Loucy (cell line): ENCODE measurements at regions not wholly inside any gene's neighbourhood (a gene's known extent, or its start where the extent isn't known, plus 50 kb on each side); places are given as distances from the start of the nearest gene placed in this dataset.

Source experiments
- H2AFZ ChIP-seq: fragments of 200-600 bp; sonication (generic); 2 replicates; pipeline ENCODE4 v1.6.0; 2016; ENCODE audit warnings: antibody characterized with exemption, mild to moderate bottlenecking, low read length, moderate library complexity
- H3F3A ChIP-seq: fragments of 200-600 bp; 2 replicates; pipeline ENCODE4 v1.6.0; 2016; ENCODE audit warnings: antibody characterized with exemption, low read depth, mild to moderate bottlenecking
- H3K27me3 ChIP-seq: fragments of 200-600 bp; sonication (generic); 2 replicates; pipeline ENCODE4 v1.6.1; 2014; ENCODE audit warnings: low read length, mild to moderate bottlenecking; ENCODE audit not compliant: insufficient read depth, poor library complexity, severe bottlenecking
- H3K36me3 ChIP-seq: fragments of 200-600 bp; sonication (generic); 2 replicates; pipeline ENCODE4 v1.6.1; 2016; ENCODE audit warnings: low read length; ENCODE audit not compliant: insufficient read depth
- H3K4me1 ChIP-seq: fragments of 200-600 bp; sonication (generic); 2 replicates; pipeline ENCODE4 v1.5.1; 2014; ENCODE audit warnings: low read length, mild to moderate bottlenecking; ENCODE audit not compliant: insufficient read depth, poor library complexity, severe bottlenecking
- H3K4me2 ChIP-seq: fragments of 200-600 bp; sonication (generic); 2 replicates; pipeline ENCODE4 v1.6.0; 2014; ENCODE audit warnings: antibody characterized with exemption, low read length, low read depth, mild to moderate bottlenecking; ENCODE audit not compliant: poor library complexity, severe bottlenecking
- H3K4me3 ChIP-seq: fragments of 200-600 bp; sonication (generic); 2 replicates; pipeline ENCODE4 v1.5.1; 2014; ENCODE audit warnings: low read length, mild to moderate bottlenecking, mixed read lengths; ENCODE audit not compliant: poor library complexity, severe bottlenecking
- H3K79me2 ChIP-seq: fragments of 200-600 bp; sonication (generic); 2 replicates; pipeline ENCODE4 v1.6.1; 2014; ENCODE audit warnings: low read length; ENCODE audit not compliant: insufficient read depth
- H3K9ac ChIP-seq: fragments of 200-600 bp; sonication (generic); 2 replicates; pipeline ENCODE4 v1.6.0; 2014; ENCODE audit warnings: mild to moderate bottlenecking, low read depth, low read length, moderate library complexity; ENCODE audit not compliant: poor library complexity, severe bottlenecking
- H3K9me2 ChIP-seq: fragments of 200-600 bp; sonication (generic); replicated peaks from 2 replicates; pipeline ENCODE4 v1.6.1; 2016; ENCODE audit warnings: low read depth, low read length, mixed read lengths
- H3K9me3 ChIP-seq: fragments of 200-600 bp; sonication (generic); 2 replicates; pipeline ENCODE4 v1.6.1; 2014; ENCODE audit warnings: mild to moderate bottlenecking, antibody characterized with exemption, low read length, low read depth; ENCODE audit not compliant: insufficient read depth
- H4K20me1 ChIP-seq: fragments of 200-600 bp; sonication (generic); 2 replicates; pipeline ENCODE4 v1.6.0; 2014; ENCODE audit warnings: antibody characterized with exemption, low read length, mild to moderate bottlenecking; ENCODE audit not compliant: insufficient read depth, poor library complexity, severe bottlenecking
- EZH2phosphoT487 ChIP-seq: fragments of 200-600 bp; IDR thresholded peaks from 2 replicates; pipeline ENCODE4 v1.6.1; 2018; ENCODE audit warnings: antibody characterized with exemption, mild to moderate bottlenecking, moderate library complexity, borderline replicate concordance
- TF ChIP-seq, protein P1 (sequence below): fragments of 200-600 bp; sonication (generic); conservative IDR thresholded peaks from 2 replicates; pipeline ENCODE4 v1.5.1; 2014; ENCODE audit warnings: mild to moderate bottlenecking, antibody characterized with exemption, low read length

- no peaks in the 10 kb centered on the region for H3K36me3 ChIP-seq
- no peaks in the 10 kb centered on the region for H3K4me1 ChIP-seq
- H3F3A ChIP-seq: no peaks in the 10 kb centered on the region
- no peak overlapping the region for H2AFZ ChIP-seq
- no peak for TF ChIP-seq EZH2phosphoT487
- TF ChIP-seq, protein P1, sequence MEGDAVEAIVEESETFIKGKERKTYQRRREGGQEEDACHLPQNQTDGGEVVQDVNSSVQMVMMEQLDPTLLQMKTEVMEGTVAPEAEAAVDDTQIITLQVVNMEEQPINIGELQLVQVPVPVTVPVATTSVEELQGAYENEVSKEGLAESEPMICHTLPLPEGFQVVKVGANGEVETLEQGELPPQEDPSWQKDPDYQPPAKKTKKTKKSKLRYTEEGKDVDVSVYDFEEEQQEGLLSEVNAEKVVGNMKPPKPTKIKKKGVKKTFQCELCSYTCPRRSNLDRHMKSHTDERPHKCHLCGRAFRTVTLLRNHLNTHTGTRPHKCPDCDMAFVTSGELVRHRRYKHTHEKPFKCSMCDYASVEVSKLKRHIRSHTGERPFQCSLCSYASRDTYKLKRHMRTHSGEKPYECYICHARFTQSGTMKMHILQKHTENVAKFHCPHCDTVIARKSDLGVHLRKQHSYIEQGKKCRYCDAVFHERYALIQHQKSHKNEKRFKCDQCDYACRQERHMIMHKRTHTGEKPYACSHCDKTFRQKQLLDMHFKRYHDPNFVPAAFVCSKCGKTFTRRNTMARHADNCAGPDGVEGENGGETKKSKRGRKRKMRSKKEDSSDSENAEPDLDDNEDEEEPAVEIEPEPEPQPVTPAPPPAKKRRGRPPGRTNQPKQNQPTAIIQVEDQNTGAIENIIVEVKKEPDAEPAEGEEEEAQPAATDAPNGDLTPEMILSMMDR: no peak
- no peaks in the 10 kb centered on the region for H4K20me1 ChIP-seq
- no peaks in the 10 kb centered on the region for H3K9me3 ChIP-seq
- no peaks in the 10 kb centered on the region for H3K79me2 ChIP-seq
- no peaks in the 10 kb centered on the region for H3K27me3 ChIP-seq
- no peaks in the 10 kb centered on the region for H3K9me2 ChIP-seq
- no peak overlapping the region for H3K4me2 ChIP-seq
- no peak overlapping the region for H3K9ac ChIP-seq
- H3K4me3 ChIP-seq: no peak overlapping the region
Observed at GRCh38 chr9:126233913-126234525, 92.6 kb upstream of the MVB12B start.

DNA sequence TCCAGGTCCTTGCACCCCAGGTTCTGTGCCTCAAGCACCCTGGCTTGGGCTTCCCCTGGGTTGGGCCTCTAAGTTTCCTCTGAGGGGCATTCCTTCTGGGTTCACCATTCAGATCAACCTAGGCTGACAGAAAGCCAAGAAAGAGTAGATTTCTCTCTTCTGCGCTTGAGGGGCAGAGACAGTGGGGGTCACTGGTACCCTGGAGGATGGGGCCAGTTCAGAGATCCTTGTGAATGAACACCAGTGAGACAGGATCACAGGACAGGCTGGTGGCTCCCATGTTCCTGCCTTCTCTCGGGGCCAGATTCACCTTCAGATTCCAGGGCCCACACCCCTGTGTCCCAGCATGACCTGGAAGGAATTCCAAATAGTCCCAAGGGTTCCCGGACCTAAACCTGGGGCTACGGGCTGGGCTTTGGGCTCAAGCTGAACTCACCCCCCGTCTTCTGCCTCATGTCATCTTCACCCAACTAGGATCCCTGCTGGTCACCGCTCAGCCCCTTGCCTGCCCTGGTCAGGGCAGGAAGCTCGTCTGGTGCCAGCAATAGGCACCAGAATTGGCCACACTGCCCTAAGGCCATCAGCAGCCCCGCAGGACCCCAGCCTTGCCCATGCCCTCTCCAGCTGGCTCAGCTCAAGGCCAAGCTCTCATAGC is 91.8 kb upstream of the MVB12B start:
- H3K9ac ChIP-seq: no peak overlapping the region
- H3K27me3 ChIP-seq: no peaks in the 10 kb centered on the region
- H3K79me2 ChIP-seq: no peaks in the 10 kb centered on the region
- H3K9me2 ChIP-seq: no peaks in the 10 kb centered on the region
- H3K9me3 ChIP-seq: no peaks in the 10 kb centered on the region
- no peaks in the 10 kb centered on the region for H3K36me3 ChIP-seq
- H3K4me3 ChIP-seq: no peak overlapping the region
- H4K20me1 ChIP-seq: no peaks in the 10 kb centered on the region
- H2AFZ ChIP-seq: no peak overlapping the region
- TF ChIP-seq EZH2phosphoT487: no peak
- TF ChIP-seq, protein P1: no peak
- no peaks in the 10 kb centered on the region for H3K4me1 ChIP-seq
- no peaks in the 10 kb centered on the region for H3F3A ChIP-seq
- no peak overlapping the region for H3K4me2 ChIP-seq

GRCh38 chr9:126235336-126236243 is 91.0 kb upstream of the MVB12B start:
- Histone ChIP-seq H3K4me3 (no peak overlapping the region), H3K79me2 (no peaks in the 10 kb centered on the region), H3F3A (no peaks in the 10 kb centered on the region), H3K9ac (no peak overlapping the region), H4K20me1 (no peaks in the 10 kb centered on the region), H3K27me3 (no peaks in the 10 kb centered on the region), H3K9me3 (no peaks in the 10 kb centered on the region), H3K4me2 (no peak overlapping the region), H3K9me2 (no peaks in the 10 kb centered on the region), H2AFZ (no peak overlapping the region), H3K36me3 (no peaks in the 10 kb centered on the region), H3K4me1 (no peaks in the 10 kb centered on the region)
- no peak for TF ChIP-seq EZH2phosphoT487
- TF ChIP-seq, protein P1: no peak
